Upper lobe of left lung (tissue), 4 donors: ENCODE measurements at regions not wholly inside any gene's neighbourhood (a gene's known extent, or its start where the extent isn't known, plus 50 kb on each side); places are given as distances from the start of the nearest gene placed in this dataset.

Source experiments
- EP300 ChIP-seq, 4 donors: sonication (generic); formaldehyde crosslinking; IDR thresholded peaks; one replicate each; pipeline ENCODE4 v1.5.1; 2017; ENCODE audit warnings: antibody characterized with exemption in 4 of 4, control low read depth in 2 of 4
- POLR2A ChIP-seq, 4 donors: fragments of 450-650 bp; IDR thresholded peaks; one replicate each; pipeline ENCODE4 v1.5.1; 2016 to 2017; ENCODE audit warnings: antibody characterized with exemption in 4 of 4, mild to moderate bottlenecking in 2 of 4
- POLR2AphosphoS5 ChIP-seq, 2 donors: sonication (generic); formaldehyde crosslinking; IDR thresholded peaks; one replicate each; pipeline ENCODE4 v1.5.1; 2017; ENCODE audit warnings: antibody characterized with exemption in 2 of 2
- TF ChIP-seq, protein P1 (sequence below), 6 experiments: fragments of 450-650 bp in 4 of 6; fragments of 200-600 bp in 2 of 6; sonication (generic) in 2 of 6; IDR thresholded peaks; one replicate each; pipeline ENCODE4 v1.5.1; 2016 to 2019; ENCODE audit warnings: antibody characterized with exemption in 6 of 6

DNA sequence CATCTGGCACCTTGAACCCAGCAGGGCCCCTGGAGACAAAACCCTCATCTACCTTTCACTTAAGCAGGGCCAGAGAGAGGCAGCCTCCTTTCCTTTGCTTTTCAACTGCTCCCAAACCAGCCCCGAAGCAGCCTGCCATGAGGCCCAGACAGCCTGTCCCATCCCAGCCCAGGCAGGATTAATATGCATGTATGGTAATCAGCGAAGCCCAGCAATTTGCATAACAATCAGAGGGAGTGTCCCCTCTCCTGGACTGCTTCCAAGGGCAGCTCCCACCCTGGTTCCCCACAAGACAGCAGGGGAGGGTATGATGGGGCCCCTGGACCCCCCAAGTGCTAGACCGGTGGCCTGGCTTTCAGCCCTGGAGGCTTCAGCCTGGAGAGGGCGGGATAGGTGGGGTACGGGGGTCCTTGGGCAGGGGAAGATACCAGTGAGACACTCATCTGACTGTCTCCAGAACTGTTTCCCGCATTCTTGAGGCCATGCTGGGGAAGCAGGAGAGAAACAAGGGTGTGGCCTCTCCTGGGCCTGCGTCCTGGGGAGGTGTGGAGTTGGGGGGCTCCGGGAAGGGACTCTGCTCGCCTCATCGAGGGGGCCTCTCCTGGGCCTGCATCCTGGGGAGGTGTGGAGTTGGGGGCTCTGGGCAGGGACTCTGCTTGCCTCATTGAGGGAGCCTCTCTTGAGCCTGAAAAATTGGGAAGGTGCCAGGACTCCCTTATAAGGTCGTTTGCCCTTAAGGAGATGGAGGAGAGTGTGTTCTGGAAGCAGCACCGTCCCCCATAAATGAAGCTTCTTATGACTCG, 93.2 kb upstream of the PRR5 start:
- TF ChIP-seq, protein P1, sequence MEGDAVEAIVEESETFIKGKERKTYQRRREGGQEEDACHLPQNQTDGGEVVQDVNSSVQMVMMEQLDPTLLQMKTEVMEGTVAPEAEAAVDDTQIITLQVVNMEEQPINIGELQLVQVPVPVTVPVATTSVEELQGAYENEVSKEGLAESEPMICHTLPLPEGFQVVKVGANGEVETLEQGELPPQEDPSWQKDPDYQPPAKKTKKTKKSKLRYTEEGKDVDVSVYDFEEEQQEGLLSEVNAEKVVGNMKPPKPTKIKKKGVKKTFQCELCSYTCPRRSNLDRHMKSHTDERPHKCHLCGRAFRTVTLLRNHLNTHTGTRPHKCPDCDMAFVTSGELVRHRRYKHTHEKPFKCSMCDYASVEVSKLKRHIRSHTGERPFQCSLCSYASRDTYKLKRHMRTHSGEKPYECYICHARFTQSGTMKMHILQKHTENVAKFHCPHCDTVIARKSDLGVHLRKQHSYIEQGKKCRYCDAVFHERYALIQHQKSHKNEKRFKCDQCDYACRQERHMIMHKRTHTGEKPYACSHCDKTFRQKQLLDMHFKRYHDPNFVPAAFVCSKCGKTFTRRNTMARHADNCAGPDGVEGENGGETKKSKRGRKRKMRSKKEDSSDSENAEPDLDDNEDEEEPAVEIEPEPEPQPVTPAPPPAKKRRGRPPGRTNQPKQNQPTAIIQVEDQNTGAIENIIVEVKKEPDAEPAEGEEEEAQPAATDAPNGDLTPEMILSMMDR (IDR thresholded peaks at IDR 0.05) = no peak
- TF ChIP-seq EP300 (IDR thresholded peaks at IDR 0.05) (no peak), POLR2A (IDR thresholded peaks at IDR 0.05) (no peak), POLR2AphosphoS5 (IDR thresholded peaks at IDR 0.05) (no peak)
